ENCODE measurements at regions not wholly inside any gene's neighbourhood (a gene's known extent, or its start where the extent isn't known, plus 50 kb on each side); places are given as distances from the start of the nearest gene placed in this dataset.

GRCh38 chr2:220419647-220420046 lies 792.2 kb downstream of the SLC4A3 start:
- H3K4me3 Mint-ChIP-seq: no peak overlapping the region
- H3K4me1 Mint-ChIP-seq: no peaks in the 10 kb centered on the region
- H3K27me3 Mint-ChIP-seq: no peaks in the 10 kb centered on the region
- H3K9me3 Mint-ChIP-seq: peaks cover 4% of the 10 kb centered on the region
- DNase-seq (ENCODE audit: low spot score in 2 of 2): no peak
- ATAC-seq (ENCODE audit: low read depth): no peak
- no peak overlapping the region for H3K27ac Mint-ChIP-seq
- H3K36me3 Mint-ChIP-seq: no peaks in the 10 kb centered on the region

- ATAC-seq (ENCODE audit: low read depth) (no peak), DNase-seq (ENCODE audit: low spot score in 2 of 2) (no peak)
- Mint-ChIP-seq H3K4me1 (no peaks in the 10 kb centered on the region), H3K27me3 (no peaks in the 10 kb centered on the region), H3K27ac (no peak overlapping the region), H3K36me3 (no peaks in the 10 kb centered on the region), H3K9me3 (peaks cover 4% of the 10 kb centered on the region), H3K4me3 (no peak overlapping the region)
Measured at GRCh38 chr2:220420820-220421219, 793.4 kb downstream of the SLC4A3 start.

- H3K27me3 Mint-ChIP-seq: no peaks in the 10 kb centered on the region
- no peak overlapping the region for H3K27ac Mint-ChIP-seq
- H3K4me1 Mint-ChIP-seq: no peaks in the 10 kb centered on the region
Measured at GRCh38 chr2:220422676-220423075, 795.2 kb downstream of the SLC4A3 start.

GRCh38 chr2:220424561-220424960 lies 797.1 kb downstream of the SLC4A3 start:
- no peak overlapping the region for H3K27ac Mint-ChIP-seq
- H3K36me3 Mint-ChIP-seq: no peaks in the 10 kb centered on the region
- no peak for DNase-seq (ENCODE audit: low spot score in 2 of 2)
- no peaks in the 10 kb centered on the region for H3K27me3 Mint-ChIP-seq
- no peaks in the 10 kb centered on the region for H3K4me1 Mint-ChIP-seq
- peaks cover 4% of the 10 kb centered on the region for H3K9me3 Mint-ChIP-seq
- no peak overlapping the region for H3K4me3 Mint-ChIP-seq
- ATAC-seq (ENCODE audit: low read depth): no peak

More at GRCh38 chr2:220422676-220423075, 795.2 kb downstream of the SLC4A3 start:
- DNase-seq (ENCODE audit: low spot score in 2 of 2) (no peak), ATAC-seq (ENCODE audit: low read depth) (no peak)
- no peak overlapping the region for H3K4me3 Mint-ChIP-seq
- no peaks in the 10 kb centered on the region for H3K36me3 Mint-ChIP-seq
- peaks cover 4% of the 10 kb centered on the region for H3K9me3 Mint-ChIP-seq

- Mint-ChIP-seq H3K36me3 (no peaks in the 10 kb centered on the region), H3K4me3 (no peak overlapping the region), H3K4me1 (no peaks in the 10 kb centered on the region), H3K27me3 (no peaks in the 10 kb centered on the region), H3K27ac (no peak overlapping the region), H3K9me3 (peaks cover 1% of the 10 kb centered on the region)
- ATAC-seq (ENCODE audit: low read depth) (no peak), DNase-seq (ENCODE audit: low spot score in 2 of 2) (no peak)
Measured at GRCh38 chr2:220432645-220433044, 805.2 kb downstream of the SLC4A3 start.

- Mint-ChIP-seq H3K36me3 (no peaks in the 10 kb centered on the region), H3K27me3 (no peaks in the 10 kb centered on the region), H3K4me3 (no peak overlapping the region), H3K27ac (no peak overlapping the region), H3K4me1 (no peaks in the 10 kb centered on the region), H3K9me3 (peaks cover 1% of the 10 kb centered on the region)
- ATAC-seq (ENCODE audit: low read depth): no peak
- no peak for DNase-seq (ENCODE audit: low spot score in 2 of 2)
Measured at GRCh38 chr2:220433131-220433530, 805.7 kb downstream of the SLC4A3 start.

GRCh38 chr2:220434385-220434784 lies 807.0 kb downstream of the SLC4A3 start:
- H3K4me1 Mint-ChIP-seq: no peaks in the 10 kb centered on the region
- no peak overlapping the region for H3K27ac Mint-ChIP-seq
- H3K36me3 Mint-ChIP-seq: no peaks in the 10 kb centered on the region
- no peak overlapping the region for H3K4me3 Mint-ChIP-seq
- H3K9me3 Mint-ChIP-seq: peaks cover 1% of the 10 kb centered on the region
- no peaks in the 10 kb centered on the region for H3K27me3 Mint-ChIP-seq
- no peak for ATAC-seq (ENCODE audit: low read depth)
- no peak for DNase-seq (ENCODE audit: low spot score in 2 of 2)

GRCh38 chr2:220437938-220438337 lies 810.5 kb downstream of the SLC4A3 start:
- Mint-ChIP-seq H3K27me3 (no peaks in the 10 kb centered on the region), H3K27ac (no peak overlapping the region), H3K4me1 (no peaks in the 10 kb centered on the region), H3K36me3 (no peaks in the 10 kb centered on the region), H3K9me3 (peaks cover 1% of the 10 kb centered on the region), H3K4me3 (no peak overlapping the region)
- ATAC-seq (ENCODE audit: low read depth) (no peak), DNase-seq (ENCODE audit: low spot score in 2 of 2) (no peak)

GRCh38 chr2:220440731-220441130 lies 813.3 kb downstream of the SLC4A3 start:
- Mint-ChIP-seq H3K36me3 (no peaks in the 10 kb centered on the region), H3K9me3 (no peaks in the 10 kb centered on the region), H3K4me3 (no peak overlapping the region), H3K4me1 (no peaks in the 10 kb centered on the region), H3K27me3 (no peaks in the 10 kb centered on the region), H3K27ac (no peak overlapping the region)
- no peak for DNase-seq (ENCODE audit: low spot score in 2 of 2)
- ATAC-seq (ENCODE audit: low read depth): no peak

- no peaks in the 10 kb centered on the region for H3K9me3 Mint-ChIP-seq
Measured at GRCh38 chr2:220441404-220441803, 814.0 kb downstream of the SLC4A3 start.

GRCh38 chr2:220442012-220442411 lies 814.6 kb downstream of the SLC4A3 start:
- DNase-seq (ENCODE audit: low spot score in 2 of 2) (no peak), ATAC-seq (ENCODE audit: low read depth) (no peak)
- Mint-ChIP-seq H3K36me3 (no peaks in the 10 kb centered on the region), H3K9me3 (peaks cover 2% of the 10 kb centered on the region), H3K4me3 (no peak overlapping the region), H3K27ac (no peak overlapping the region), H3K27me3 (no peaks in the 10 kb centered on the region), H3K4me1 (peaks cover 2% of the 10 kb centered on the region)

More at GRCh38 chr2:220441404-220441803, 814.0 kb downstream of the SLC4A3 start:
- H3K27ac Mint-ChIP-seq: no peak overlapping the region
- no peaks in the 10 kb centered on the region for H3K4me1 Mint-ChIP-seq
- no peaks in the 10 kb centered on the region for H3K36me3 Mint-ChIP-seq
- H3K27me3 Mint-ChIP-seq: no peaks in the 10 kb centered on the region
- no peak for DNase-seq (ENCODE audit: low spot score in 2 of 2)
- no peak overlapping the region for H3K4me3 Mint-ChIP-seq
- no peak for ATAC-seq (ENCODE audit: low read depth)

- Mint-ChIP-seq H3K27ac (no peak overlapping the region), H3K4me1 (peaks cover 2% of the 10 kb centered on the region), H3K9me3 (peaks cover 2% of the 10 kb centered on the region), H3K36me3 (no peaks in the 10 kb centered on the region), H3K27me3 (no peaks in the 10 kb centered on the region), H3K4me3 (no peak overlapping the region)
- ATAC-seq (ENCODE audit: low read depth) (no peak), DNase-seq (ENCODE audit: low spot score in 2 of 2) (no peak)
Measured at GRCh38 chr2:220445429-220446105, 818.1 kb downstream of the SLC4A3 start.

GRCh38 chr2:220446106-220446712 lies 818.8 kb downstream of the SLC4A3 start:
- Mint-ChIP-seq H3K27me3 (no peaks in the 10 kb centered on the region), H3K36me3 (no peaks in the 10 kb centered on the region), H3K27ac (no peak overlapping the region), H3K9me3 (peaks cover 2% of the 10 kb centered on the region), H3K4me1 (peaks cover 2% of the 10 kb centered on the region), H3K4me3 (no peak overlapping the region)
- no peak for DNase-seq (ENCODE audit: low spot score in 2 of 2)
- no peak for ATAC-seq (ENCODE audit: low read depth)

- peaks cover 2% of the 10 kb centered on the region for H3K4me1 Mint-ChIP-seq
- no peak overlapping the region for H3K27ac Mint-ChIP-seq
- H3K36me3 Mint-ChIP-seq: no peaks in the 10 kb centered on the region
- peaks cover 4% of the 10 kb centered on the region for H3K9me3 Mint-ChIP-seq
- peaks cover 8% of the 10 kb centered on the region for H3K27me3 Mint-ChIP-seq
- DNase-seq (ENCODE audit: low spot score in 2 of 2) (no peak), ATAC-seq (ENCODE audit: low read depth) (no peak)
- no peak overlapping the region for H3K4me3 Mint-ChIP-seq
Measured at GRCh38 chr2:220450846-220451245, 823.4 kb downstream of the SLC4A3 start.

GRCh38 chr2:220451438-220451837 lies 824.0 kb downstream of the SLC4A3 start:
- Mint-ChIP-seq H3K27me3 (peaks cover 8% of the 10 kb centered on the region), H3K4me1 (peaks cover 2% of the 10 kb centered on the region), H3K27ac (no peak overlapping the region), H3K4me3 (no peak overlapping the region), H3K36me3 (no peaks in the 10 kb centered on the region), H3K9me3 (peaks cover 4% of the 10 kb centered on the region)
- DNase-seq (ENCODE audit: low spot score in 2 of 2): no peak
- ATAC-seq (ENCODE audit: low read depth): no peak

Measured in memory B cell (primary cell).